ENCODE measurements at regions not wholly inside any gene's neighbourhood (a gene's known extent, or its start where the extent isn't known, plus 50 kb on each side); places are given as distances from the start of the nearest gene placed in this dataset.
"Not testable (repeated sequence)": the region's sequence is repeated elsewhere in the genome, so short reads cannot be mapped to it uniquely, and the experiment has no call there.

GRCh38 chr4:97394653-97395052, 748.6 kb downstream of the STPG2 start:
- no peak for DNase-seq (ENCODE audit: low spot score)

- no peak for DNase-seq (ENCODE audit: low spot score)
Observed at GRCh38 chr4:97396097-97396496, 747.2 kb downstream of the STPG2 start.

- no peak for DNase-seq (ENCODE audit: low spot score)
Observed at GRCh38 chr4:97396605-97397004, 746.7 kb downstream of the STPG2 start.

GRCh38 chr4:97404876-97405523, 738.3 kb downstream of the STPG2 start:
- no peak for DNase-seq (ENCODE audit: low spot score)

- no peak for DNase-seq (ENCODE audit: low spot score)
Observed at GRCh38 chr4:97411356-97411755, 731.9 kb downstream of the STPG2 start.

GRCh38 chr4:97412331-97412730, 730.9 kb downstream of the STPG2 start:
- no peak for DNase-seq (ENCODE audit: low spot score)

- DNase-seq (ENCODE audit: low spot score), result no peak
Observed at GRCh38 chr4:97414161-97414560, 729.1 kb downstream of the STPG2 start.

GRCh38 chr4:97432551-97432950, 710.7 kb downstream of the STPG2 start:
- no peak for DNase-seq (ENCODE audit: low spot score)

- not testable (repeated sequence) for DNase-seq (ENCODE audit: low spot score)
Observed at GRCh38 chr4:97437998-97438705, 705.1 kb downstream of the STPG2 start.

- DNase-seq (ENCODE audit: low spot score), result no peak
Observed at GRCh38 chr4:97453186-97453585, 690.1 kb downstream of the STPG2 start.

GRCh38 chr4:97457253-97457652, 686.0 kb downstream of the STPG2 start:
- no peak for DNase-seq (ENCODE audit: low spot score)

- no peak for DNase-seq (ENCODE audit: low spot score)
Observed at GRCh38 chr4:97468272-97468671, 675.0 kb downstream of the STPG2 start.

GRCh38 chr4:97475621-97476020, 667.7 kb downstream of the STPG2 start:
- DNase-seq (ENCODE audit: low spot score), result no peak

- DNase-seq (ENCODE audit: low spot score), result no peak
Observed at GRCh38 chr4:97477974-97478373, 665.3 kb downstream of the STPG2 start.

GRCh38 chr4:97479388-97479787, 663.9 kb downstream of the STPG2 start:
- no peak for DNase-seq (ENCODE audit: low spot score)

- DNase-seq (ENCODE audit: low spot score), result no peak
Observed at GRCh38 chr4:97491856-97492255, 651.4 kb downstream of the STPG2 start.

GRCh38 chr4:97493815-97494518, 649.3 kb downstream of the STPG2 start:
- DNase-seq (ENCODE audit: low spot score), result no peak

- no peak for DNase-seq (ENCODE audit: low spot score)
Observed at GRCh38 chr4:97496298-97496873, 646.9 kb downstream of the STPG2 start.

- DNase-seq (ENCODE audit: low spot score), result no peak
Observed at GRCh38 chr4:97498875-97499274, 644.4 kb downstream of the STPG2 start.

GRCh38 chr4:97500423-97500822, 642.9 kb downstream of the STPG2 start:
- DNase-seq (ENCODE audit: low spot score), result no peak

- no peak for DNase-seq (ENCODE audit: low spot score)
Observed at GRCh38 chr4:97504713-97505112, 638.6 kb downstream of the STPG2 start.

- DNase-seq (ENCODE audit: low spot score), result no peak
Observed at GRCh38 chr4:97507587-97508245, 635.6 kb downstream of the STPG2 start.

Measured in ecto neural progenitor cell (in vitro differentiated cells).